Putamen (tissue), 1 donor: ENCODE measurements at regions not wholly inside any gene's neighbourhood (a gene's known extent, or its start where the extent isn't known, plus 50 kb on each side); places are given as distances from the start of the nearest gene placed in this dataset.
"Not testable (repeated sequence)": the region's sequence is repeated elsewhere in the genome, so short reads cannot be mapped to it uniquely, and the experiment has no call there.

Source experiments
- DNase-seq: peaks from one replicate; pipeline ENCODE4 v3.0.0-alpha.2; 2016; ENCODE audit warnings: low spot score

DNA sequence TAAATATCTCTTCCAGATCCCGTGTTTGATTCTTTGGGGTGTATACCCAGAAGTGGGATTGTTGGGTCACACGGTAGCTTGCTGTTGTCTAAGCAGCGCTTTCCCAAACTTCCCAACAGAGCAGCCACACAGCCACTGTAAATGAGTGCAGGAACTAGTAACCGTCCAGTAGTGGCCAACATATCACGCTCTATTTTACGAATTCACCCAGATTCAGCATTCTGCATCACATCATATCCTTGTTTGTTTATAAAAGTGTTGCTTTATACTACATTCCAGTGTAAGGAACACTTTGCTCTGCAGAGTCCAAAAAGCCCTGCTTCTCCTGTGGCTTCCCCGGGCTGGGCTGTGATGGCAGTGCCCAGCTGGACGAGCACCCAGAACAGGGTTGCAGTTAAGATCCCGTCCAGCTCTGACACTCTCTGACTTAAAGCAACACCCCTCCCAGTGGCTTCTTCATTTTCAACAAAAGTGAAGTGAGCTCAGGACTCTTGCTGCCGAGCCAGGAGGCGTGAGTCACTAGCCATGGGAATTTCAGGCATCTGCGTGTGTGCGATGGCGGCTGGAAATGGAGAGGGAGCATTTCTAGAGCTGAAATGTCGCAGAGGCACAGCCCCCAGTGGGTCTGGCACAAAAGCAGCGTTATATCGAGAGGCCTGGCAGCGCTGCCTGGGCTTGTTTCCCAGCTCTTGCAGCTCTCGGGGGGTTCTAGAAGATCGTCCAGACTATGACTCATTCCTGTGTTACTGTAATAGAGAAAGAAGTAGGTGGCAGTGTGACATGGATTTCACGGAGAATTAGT lies 216.3 kb upstream of the ECI2 start:
- DNase-seq: peak; percentile 39

DNA sequence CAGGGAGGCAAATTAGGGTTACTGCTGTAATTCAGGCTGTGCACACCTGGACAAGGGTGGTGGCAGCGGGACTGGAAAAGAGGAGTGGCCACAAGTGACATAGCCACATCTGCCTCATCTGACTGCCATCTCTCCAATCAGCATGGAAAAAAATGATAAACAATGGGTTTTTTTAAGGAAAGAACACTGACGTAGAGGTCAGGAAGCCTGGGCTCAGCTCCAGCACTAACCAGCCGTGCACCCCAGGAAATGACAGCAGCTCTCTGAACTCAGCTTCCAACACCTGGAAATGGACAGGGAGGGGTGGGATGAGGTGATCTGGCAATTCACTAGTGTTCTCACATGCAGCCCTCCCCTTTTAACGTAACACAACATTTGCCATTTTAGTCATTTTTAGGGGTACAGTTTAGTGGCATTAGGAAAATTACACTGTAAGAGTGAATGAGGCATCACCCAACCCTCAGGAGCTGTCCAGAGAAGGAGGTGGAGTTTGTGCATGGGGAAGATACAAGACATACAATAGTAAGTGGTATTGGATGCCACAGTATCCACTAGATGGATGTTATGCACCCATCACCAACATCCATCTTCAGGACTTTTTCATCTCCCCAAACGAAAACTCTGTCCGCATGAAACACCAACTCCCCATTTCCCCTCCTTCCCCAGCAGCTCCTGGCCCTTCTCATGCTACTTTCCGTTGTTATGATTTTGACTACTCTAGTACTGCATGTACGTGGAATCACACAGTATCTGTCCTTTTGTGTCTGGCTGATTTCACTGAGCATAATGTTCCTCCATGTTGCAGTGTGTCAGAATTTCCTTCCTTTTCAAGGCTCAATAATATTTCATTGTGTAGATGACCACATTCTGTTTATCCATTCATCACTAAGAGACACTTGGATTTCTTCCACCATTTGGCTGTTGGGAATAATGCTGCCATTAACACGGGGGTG lies 215.5 kb upstream of the ECI2 start:
- DNase-seq: no peak

DNA sequence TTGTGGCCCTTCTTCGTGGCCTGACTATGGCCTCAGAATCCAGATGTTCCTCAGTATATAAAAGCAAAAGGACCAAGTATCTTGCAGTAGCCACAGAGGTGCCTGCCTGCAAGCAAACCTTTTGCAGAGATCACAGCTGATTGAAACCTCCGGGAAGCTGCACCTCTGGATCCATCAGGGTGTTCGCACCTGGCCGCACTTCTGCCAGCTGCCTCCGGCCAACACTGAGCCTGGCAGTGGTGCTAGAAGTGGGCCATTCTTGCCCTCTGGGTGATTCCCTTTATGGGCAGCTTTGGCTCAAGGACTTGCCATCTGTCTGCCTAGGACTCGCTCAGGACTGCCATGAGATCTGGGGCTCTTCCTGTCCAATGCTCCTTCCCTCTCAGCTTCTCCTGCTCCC lies 214.6 kb upstream of the ECI2 start:
- no peak for DNase-seq

DNA sequence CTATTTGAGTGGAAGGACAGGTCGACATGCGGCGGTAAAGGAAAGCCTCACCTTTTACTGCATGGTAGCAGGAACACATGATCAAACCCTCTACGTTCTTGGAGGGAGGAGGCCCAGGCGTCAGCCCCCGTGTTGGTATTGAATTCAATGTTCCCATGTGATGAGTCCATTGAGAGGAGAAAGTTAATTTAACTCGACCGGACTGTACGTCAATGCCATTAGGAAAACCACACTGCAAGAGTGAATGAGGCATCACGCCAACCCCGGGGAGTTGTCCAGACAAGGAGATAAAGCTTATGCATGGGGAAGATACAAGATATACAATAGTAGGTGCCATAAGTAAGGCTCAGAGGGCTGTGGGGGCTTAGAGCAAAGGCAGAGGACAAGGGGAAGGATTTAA lies 213.9 kb upstream of the ECI2 start:
- DNase-seq: no peak

DNA sequence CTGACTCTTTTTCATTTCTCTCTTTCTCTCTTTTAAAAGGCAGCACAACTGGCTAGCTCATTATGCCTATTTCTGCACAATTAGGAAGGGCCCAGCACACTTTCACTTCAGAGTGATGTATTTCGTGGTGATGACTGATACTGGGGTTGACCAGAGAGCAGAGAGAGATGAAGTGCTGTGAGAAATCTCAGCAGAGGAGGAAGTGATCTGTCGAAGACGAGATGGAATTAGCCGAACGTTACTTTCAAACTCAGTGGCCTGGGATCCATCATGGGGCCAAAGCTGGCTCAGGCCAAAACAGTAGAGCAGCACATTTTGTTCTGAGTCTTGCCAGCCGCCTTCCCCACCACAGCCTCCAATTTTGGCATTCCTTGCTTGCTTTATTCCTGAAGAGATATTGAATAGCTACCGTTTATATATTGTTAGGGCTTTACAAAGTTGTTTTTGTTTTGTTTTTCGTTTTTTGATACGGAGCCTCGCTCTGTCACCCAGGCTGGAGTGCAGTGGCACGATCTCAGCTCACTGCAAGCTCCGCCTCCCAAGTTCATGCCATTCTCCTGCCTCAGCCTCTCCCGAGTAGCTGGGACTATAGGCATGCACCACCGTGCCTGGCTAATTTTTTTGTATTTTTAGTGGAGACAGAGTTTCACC lies 213.2 kb upstream of the ECI2 start:
- DNase-seq: no peak

DNA sequence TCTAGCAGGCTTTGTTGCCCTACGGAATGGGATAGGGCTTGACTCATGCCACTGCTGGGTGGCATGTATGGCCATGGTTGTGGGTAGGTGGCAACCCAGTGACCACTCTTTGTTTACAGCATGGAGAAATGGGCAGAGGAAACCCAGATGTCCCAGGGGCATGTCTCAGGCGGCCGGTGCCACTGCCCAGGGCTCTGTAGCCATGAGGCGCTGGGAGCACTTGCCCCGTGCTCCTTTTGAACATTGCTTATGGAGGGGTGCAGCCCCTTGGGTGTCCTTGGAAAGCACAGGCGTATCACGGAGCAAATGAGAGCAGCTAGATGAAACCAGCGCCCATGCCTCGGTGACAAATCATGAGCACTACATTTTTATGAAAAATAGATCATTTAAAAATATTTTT lies 212.5 kb upstream of the ECI2 start:
- no peak for DNase-seq

- DNase-seq: no peak
Observed at GRCh38 chr6:4346659-4347333, 211.4 kb upstream of the ECI2 start.

DNA sequence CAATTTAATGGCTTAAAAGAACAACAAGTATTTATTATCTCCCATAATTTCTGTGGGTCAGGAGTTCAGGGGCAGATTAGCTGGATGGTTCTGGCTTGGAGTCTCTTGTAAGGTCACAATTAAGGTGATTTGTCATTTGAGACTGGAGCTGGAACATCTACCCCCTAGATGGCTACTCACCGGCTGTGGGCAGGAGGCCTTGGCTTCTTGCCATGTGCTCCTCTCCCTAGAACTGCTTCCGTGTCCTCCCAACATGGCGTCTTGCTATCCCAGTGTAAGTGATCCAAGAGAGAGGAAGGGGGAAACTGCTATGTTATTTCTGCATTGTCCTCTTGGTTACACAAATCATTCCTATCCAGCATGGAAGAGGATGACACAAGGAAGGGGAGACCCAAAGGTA lies 210.2 kb upstream of the ECI2 start:
- no peak for DNase-seq

GRCh38 chr6:4344317-4344899 lies 209.0 kb upstream of the ECI2 start:
- DNase-seq: no peak

DNA sequence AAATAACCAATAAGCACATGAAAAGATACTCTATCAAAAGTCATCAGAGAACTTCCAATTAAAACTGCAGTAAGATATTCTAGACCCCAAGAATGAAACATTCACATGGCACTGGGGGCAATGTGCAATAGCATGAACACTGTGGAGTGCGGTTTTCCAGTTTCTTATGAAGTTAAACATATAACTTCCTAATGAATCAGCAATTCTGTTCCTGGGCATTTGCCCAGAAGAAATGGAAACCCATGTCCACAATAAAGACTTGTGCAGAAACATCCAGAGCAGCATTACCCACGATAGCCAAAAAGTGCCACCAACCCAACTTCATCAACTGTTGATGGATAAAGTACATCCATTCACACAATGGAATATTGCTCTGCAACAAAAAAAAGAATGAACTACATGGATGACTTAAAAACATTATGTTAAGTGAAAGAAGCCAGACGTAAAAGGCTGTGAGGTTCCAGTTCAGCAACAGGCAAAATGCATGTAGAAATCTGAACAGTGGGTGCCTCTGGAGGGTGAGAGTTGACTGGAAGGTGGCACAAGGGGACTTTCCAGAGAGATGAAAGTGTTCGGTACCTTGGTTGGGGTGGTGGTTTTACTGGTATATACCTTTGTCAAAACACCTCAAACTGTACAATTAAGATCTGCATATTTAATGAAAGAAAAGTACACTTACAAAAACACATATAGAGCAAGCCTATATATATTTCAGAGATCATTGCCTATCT lies 207.2 kb upstream of the ECI2 start:
- DNase-seq: no peak

GRCh38 chr6:4341078-4341797 lies 205.9 kb upstream of the ECI2 start:
- no peak for DNase-seq

GRCh38 chr6:4340544-4340943 lies 205.2 kb upstream of the ECI2 start:
- no peak for DNase-seq

GRCh38 chr6:4338884-4339283 lies 203.5 kb upstream of the ECI2 start:
- DNase-seq: no peak

DNA sequence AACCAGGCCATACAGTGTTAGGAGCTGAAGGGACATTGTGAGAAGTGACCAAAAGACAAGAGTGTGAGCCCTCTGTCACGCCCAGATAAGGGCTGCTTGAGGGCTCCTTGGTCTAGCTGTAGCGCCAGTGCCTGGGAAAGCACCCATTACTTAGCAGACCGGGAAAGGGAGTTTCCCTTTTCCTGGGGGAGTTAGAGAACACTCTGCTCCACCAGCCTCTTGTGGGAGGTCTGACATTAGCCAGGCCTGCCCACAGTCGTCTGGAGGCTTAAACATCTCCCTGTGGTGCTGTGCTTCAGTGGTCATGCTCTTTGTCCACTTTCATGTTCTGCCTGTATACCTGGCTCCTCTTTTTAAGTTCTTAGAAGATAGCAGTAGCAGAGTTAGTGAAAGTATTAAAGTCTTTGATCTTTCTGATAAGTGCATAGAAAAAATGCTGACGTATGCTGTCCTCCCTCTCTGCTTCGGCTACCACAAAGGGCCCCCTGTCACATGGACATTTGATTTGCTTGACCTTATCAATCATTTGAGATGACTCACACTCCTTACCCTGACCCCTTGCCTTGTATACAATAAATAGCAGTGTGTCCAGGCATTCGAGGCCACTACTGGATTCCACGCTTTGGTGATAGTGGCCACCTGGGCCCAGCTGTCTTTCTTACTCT lies 201.5 kb upstream of the ECI2 start:
- DNase-seq: no peak

- DNase-seq: no peak
Observed at GRCh38 chr6:4336084-4336483, 200.7 kb upstream of the ECI2 start.

DNA sequence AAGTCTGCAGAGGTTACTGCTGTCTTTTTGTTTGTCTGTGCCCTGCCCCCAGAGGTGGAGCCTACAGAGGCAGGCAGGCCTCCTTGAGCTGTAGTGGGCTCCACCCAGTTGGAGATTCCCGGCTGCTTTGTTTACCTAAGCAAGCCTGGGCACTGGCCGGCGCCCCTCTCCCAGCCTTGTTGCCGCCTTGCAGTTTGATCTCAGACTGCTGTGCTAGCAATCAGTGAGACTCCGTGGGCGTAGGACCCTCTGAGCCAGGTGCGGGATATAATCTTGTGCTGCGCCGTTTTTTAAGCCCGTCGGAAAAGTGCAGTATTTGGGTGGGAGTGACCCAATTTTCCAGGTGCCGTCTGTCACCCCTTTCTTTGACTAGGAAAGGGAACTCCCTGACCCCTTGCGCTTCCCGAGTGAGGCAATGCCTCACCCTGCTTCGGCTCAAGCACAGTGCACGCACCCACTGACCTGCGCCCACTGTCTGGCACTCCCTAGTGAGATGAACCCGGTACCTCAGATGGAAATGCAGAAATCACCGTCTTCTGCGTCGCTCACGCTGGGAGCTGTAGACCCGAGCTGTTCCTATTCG lies 198.9 kb upstream of the ECI2 start:
- not testable (repeated sequence) for DNase-seq

GRCh38 chr6:4327841-4328240 lies 192.5 kb upstream of the ECI2 start:
- DNase-seq: no peak

DNA sequence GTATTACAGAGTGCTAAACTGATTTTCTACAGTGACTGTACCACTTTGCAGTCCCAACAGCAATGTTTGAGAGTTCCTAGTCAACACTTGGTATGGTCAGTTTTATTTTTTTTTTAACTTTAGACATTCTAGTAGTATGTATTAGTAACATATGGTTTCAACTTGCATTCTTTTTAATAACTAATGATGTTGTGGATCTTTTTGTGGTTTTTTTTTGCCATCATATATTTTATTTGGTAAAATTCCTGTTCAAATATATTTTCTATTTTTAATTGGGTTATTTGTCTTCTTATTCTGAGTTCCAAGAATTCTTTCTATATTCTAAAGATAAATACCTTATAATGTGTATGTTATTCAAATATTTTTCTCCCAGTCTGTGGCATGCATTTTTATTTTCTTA lies 189.4 kb upstream of the ECI2 start:
- no peak for DNase-seq

GRCh38 chr6:4323322-4323721 lies 187.9 kb upstream of the ECI2 start:
- no peak for DNase-seq
